Ishikawa (cell line): ENCODE measurements at regions not wholly inside any gene's neighbourhood (a gene's known extent, or its start where the extent isn't known, plus 50 kb on each side); places are given as distances from the start of the nearest gene placed in this dataset.

Experiments
- CEBPB ChIP-seq: IDR thresholded peaks from 2 replicates; pipeline ENCODE4 v1.6.1; 2012
- CREB1 ChIP-seq: IDR thresholded peaks from 2 replicates; pipeline ENCODE4 v1.6.1; 2012; ENCODE audit warnings: low read depth
- EGR1 ChIP-seq: IDR thresholded peaks from 2 replicates; pipeline ENCODE4 v1.6.1; 2012
- EP300 ChIP-seq: IDR thresholded peaks from 2 replicates; pipeline ENCODE4 v1.6.1; 2012; ENCODE audit warnings: borderline replicate concordance
- FOXM1 ChIP-seq: IDR thresholded peaks from 2 replicates; pipeline ENCODE4 v1.6.1; 2012; ENCODE audit warnings: low read depth, borderline replicate concordance
- MAX ChIP-seq: IDR thresholded peaks from 2 replicates; pipeline ENCODE4 v1.6.1; 2012
- NFIC ChIP-seq: IDR thresholded peaks from 2 replicates; pipeline ENCODE4 v1.6.1; 2012
- RAD21 ChIP-seq: IDR thresholded peaks from 2 replicates; pipeline ENCODE4 v1.6.1; 2012; ENCODE audit warnings: low read depth
- REST ChIP-seq: IDR thresholded peaks from 2 replicates; pipeline ENCODE4 v1.6.1; 2012; ENCODE audit warnings: low read depth, mild to moderate bottlenecking
- TAF1 ChIP-seq: IDR thresholded peaks from 2 replicates; pipeline ENCODE4 v1.6.1; 2012; ENCODE audit warnings: low read depth, mild to moderate bottlenecking
- TCF12 ChIP-seq: IDR thresholded peaks from 2 replicates; pipeline ENCODE4 v1.6.1; 2012; ENCODE audit warnings: low read depth
- TEAD4 ChIP-seq: IDR thresholded peaks from 2 replicates; pipeline ENCODE4 v1.6.1; 2012
- USF1 ChIP-seq: IDR thresholded peaks from 2 replicates; pipeline ENCODE4 v1.6.1; 2012
- YY1 ChIP-seq: IDR thresholded peaks from 2 replicates; pipeline ENCODE4 v1.6.1; 2012; ENCODE audit warnings: low read depth
- ZBTB7A ChIP-seq: IDR thresholded peaks from 2 replicates; pipeline ENCODE4 v1.6.1; 2012; ENCODE audit warnings: low read depth

GRCh38 chr13:106628936-106629659 lies 61.2 kb upstream of the ARGLU1 start:
- TF ChIP-seq TCF12: no peak
- TF ChIP-seq YY1: no peak
- no peak for TF ChIP-seq REST
- no peak for TF ChIP-seq ZBTB7A
- no peak for TF ChIP-seq NFIC
- no peak for TF ChIP-seq EGR1
- no peak for TF ChIP-seq RAD21
- no peak for TF ChIP-seq MAX
- TF ChIP-seq CEBPB: no peak
- TF ChIP-seq TEAD4: no peak
- no peak for TF ChIP-seq FOXM1
- TF ChIP-seq EP300: no peak
- no peak for TF ChIP-seq TAF1
- TF ChIP-seq CREB1: no peak

DNA sequence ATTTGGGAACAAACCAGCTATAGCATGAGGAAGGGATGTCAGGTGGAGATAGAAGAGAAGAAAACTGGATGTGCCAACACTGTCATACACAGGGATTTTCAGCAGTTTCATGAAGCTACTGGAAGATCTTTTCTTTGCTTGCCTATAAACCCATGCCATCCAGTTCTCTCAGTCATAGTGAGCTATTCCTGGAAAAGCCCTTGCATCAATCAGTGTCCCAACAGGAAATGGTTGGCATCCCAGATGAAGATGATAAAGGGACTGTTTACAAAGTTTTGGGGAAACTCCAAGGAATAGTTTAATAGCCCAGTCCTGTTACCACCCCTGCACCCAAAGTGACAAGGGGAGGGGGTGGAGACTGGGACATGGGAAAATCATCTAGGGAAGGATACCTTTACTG lies 58.5 kb upstream of the ARGLU1 start:
- TF ChIP-seq CREB1 (no peak), EP300 (no peak), USF1 (no peak), TAF1 (no peak), TCF12 (no peak), MAX (no peak), CEBPB (no peak), ZBTB7A (no peak), EGR1 (no peak), FOXM1 (no peak), RAD21 (no peak), NFIC (no peak), REST (no peak), YY1 (no peak), TEAD4 (no peak)

DNA sequence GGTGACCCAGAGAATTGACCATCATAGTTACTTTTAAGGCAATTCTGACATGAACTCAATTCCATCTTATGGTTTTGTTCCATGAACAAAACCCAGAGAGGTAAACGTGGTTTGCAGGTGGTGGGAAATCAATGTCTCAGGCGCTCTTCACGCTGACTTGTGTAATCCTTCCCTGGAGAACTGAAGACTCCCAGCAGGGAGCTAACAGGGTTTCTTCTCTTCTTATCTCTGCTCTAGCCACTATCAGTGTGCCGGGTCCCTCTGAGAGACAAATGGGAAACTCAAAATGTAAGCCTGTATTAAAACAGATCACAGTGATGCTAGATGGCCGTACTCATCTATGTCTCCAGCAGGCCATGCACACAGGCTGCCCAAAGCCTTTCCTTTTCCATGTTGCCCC lies 57.6 kb upstream of the ARGLU1 start:
- TF ChIP-seq TEAD4: no peak
- no peak for TF ChIP-seq MAX
- TF ChIP-seq YY1: no peak
- no peak for TF ChIP-seq USF1
- no peak for TF ChIP-seq TCF12
- no peak for TF ChIP-seq FOXM1
- no peak for TF ChIP-seq ZBTB7A
- no peak for TF ChIP-seq RAD21
- no peak for TF ChIP-seq EGR1
- TF ChIP-seq NFIC: no peak
- no peak for TF ChIP-seq CREB1
- TF ChIP-seq EP300: no peak
- no peak for TF ChIP-seq CEBPB
- no peak for TF ChIP-seq TAF1
- TF ChIP-seq REST: no peak
